ENCODE measurements at regions not wholly inside any gene's neighbourhood (a gene's known extent, or its start where the extent isn't known, plus 50 kb on each side); places are given as distances from the start of the nearest gene placed in this dataset.
"Not testable (repeated sequence)": the region's sequence is repeated elsewhere in the genome, so short reads cannot be mapped to it uniquely, and the experiment has no call there.

DNA sequence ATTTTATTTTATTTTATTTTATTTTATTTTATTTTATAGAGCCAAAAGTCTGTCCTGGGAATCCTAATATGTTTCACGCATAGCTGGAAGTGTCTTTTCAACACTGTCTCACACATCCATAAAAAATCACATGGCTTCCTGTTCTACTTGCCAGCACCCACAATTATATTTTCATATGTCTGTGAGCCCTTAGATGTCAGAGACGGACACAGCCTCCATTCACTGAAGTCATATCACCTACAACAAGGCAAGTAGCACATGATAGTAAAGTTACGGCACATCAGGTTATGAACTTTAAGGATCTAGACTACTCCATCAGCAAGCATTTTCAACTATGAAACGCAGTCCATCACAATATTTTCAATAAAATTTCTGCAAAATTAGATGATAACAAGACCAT lies 168.4 kb downstream of the ZIC4 start:
- DNase-seq: no peak

DNA sequence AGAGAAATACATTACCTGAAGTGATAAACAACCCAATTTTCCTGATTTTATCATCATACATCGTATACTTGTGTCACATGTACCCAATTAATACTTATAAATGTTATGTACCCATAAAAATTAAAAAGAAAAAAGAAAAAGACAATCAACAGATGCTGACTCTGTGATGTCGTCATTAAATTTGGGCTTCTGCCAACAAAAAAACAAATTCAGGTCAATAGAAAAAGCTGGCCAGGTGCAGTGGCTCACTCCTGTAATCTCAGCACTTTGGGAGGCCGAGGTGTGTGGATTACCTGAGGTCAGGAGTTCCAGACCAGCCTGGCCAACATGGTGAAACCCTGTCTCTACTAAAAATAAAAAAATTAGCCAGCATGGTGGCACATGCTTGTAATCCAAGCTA lies 174.4 kb downstream of the ZIC4 start:
- not testable (repeated sequence) for DNase-seq

DNA sequence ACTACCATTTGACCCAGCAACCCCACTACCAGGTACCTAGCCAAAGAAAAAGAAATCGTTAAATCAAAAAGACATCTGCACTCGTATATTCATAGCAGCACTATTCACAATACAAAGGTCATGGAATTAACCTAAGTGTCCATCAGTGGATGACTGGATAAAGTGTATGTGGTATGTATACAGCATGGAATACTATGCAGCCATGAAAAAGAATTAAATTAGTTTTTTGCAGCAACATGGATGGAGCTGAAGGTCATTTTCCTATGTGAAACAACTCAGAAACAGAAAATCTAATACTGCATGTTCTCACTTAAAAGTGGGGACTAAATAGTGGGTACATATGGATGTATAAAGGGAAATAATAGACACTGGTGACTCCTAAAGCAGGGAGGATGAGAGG lies 175.2 kb downstream of the ZIC4 start:
- DNase-seq: no peak

DNA sequence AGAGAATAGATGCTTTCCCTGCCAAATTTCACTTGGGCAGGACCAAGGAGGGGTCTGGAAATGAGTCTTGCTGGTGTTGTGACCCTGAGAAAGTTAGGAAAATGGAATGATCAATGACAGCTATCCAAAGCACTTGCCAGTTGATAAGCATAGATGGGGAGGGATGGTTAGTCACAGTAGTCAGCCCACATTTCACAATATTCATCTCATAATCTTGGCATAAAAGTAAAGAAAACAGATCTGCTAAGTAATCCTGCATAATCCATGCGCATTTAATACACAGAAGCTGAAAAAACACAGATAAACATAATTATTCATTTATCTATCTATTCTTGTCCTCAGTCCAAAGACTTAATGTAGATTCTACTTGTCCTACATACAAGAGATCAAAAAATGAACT lies 184.1 kb downstream of the ZIC4 start:
- DNase-seq: no peak

DNA sequence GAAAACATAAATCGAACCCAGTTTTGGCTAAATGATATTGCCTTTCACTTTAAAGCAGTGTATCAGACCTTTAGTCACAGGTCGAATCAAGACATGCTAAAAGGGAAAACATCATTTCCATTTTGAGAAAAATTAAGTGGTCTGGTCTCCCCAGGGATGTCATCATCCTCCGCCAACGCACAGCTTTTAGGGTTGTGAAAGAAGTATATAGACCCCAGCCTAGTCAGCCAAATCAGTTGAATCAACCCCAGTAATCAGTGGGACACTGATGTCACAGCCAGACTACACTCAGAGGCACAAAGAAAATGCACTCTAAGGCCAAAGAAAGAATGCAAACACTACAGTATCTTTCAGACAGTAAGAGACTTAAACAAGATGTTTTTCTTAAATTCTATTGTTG lies 187.4 kb downstream of the ZIC4 start:
- DNase-seq: no peak

DNA sequence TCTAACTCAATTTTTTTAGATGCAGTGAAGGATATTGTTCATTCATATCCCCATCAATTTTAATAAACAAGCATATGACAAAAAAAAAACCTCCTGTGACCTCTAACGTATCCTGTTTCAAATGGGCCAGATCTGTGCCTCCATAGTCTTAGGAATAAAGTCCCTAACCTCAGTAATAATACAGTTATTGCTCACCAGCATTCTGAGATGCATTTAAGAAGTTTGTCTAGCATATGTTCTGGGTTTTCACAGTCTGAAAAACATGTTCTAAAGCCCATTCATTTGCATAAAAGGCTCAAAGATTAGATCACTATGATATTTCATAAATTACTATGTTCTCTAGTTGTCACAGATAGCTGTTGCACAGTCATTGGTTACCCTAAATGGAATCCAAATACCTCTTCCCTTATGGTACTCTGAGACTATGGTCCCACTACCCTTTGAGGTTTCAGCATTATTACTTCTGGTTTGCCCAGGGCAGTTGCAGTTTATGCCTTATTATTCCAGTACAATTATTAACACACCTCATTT lies 190.1 kb downstream of the ZIC4 start:
- no peak for DNase-seq

DNA sequence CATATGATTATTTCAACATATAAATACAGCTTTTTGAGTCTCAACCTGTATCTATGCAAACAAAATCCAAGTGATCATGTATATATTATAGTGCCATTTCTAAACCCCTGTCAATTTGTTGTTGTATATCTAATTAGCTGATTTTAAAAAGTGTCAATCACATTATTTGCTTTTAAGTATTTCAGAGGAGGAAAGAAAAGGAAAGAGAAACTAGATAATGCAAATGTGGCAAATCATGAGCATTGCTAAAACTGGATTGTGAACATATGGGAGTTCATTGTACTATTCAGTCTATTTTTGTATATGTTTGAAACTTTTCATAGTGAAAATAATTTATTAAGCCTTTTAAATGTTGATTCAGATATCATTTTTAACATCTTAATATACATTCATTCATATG lies 190.7 kb downstream of the ZIC4 start:
- DNase-seq: no peak

DNA sequence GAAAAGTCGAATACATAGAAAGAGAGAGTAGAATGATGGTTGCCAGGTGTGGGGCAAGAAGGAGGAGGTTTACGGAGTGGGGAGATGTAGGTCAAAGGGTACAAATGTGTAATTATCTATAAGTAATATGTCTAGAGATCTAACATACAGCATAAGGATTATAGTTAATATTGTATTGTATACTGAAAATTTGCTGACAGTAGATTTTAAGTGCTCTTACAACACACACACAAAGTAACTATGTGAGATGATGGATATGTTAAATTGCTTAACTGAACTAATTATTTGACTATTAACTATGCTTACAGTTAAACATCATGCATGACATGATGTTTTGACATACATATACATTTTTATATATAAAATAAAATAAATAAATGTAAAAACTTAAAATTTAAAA lies 192.7 kb downstream of the ZIC4 start:
- no peak for DNase-seq

DNA sequence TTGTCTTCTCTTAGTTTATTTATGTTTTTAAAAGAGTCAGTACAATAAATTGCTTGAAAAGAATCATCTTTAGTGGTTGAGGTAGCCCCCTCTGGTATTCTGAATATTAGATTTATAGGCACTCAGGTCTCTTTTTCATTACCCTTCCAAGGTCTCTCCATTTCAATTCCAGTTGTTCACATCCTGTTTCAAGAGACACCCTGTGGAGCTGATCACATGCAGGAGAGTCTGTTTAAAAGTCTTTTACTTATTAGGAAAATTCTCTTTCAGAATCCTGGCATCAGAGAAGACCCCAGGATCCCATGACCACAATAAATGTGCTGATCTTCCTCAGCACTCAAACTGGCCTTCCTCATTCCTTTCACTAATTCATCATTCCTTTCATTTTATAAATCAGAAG lies 195.7 kb downstream of the ZIC4 start:
- no peak for DNase-seq

DNA sequence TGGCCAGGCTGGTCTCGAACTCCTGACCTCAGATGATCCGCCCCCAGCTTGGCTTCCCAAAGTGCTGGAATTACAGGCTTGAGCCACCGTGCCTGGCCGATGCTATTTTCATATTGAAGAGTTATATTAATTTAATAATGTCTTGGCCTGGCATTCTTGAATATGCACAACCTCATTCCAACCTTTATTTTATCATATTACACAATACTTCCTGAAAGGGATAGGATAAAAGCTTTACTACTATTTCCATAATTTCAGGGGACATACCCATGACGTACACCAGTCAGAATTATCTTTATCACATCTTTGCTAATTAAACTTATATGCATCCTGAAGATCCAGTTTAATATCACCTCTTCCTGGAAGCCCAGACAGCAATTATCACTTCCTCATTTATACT lies 205.3 kb downstream of the ZIC4 start:
- no peak for DNase-seq

DNA sequence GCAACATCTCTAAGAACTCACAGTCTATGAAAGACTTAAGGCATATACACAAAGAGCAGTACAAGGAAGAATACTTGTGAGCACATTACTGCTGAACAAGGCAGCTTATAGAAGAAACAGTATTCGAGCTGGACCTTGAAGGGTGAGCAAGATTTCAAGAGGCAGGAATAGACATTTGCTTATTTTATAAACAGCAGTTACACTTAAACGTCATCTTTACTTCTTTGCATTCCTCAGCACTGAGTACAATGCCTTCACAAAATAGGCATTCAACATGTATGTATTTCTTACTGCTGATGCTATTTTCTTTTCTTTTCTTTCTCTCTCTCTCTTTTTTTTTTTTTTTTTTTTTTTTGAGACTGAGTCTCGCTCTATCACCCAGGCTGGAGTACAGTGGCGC lies 205.8 kb downstream of the ZIC4 start:
- no peak for DNase-seq

DNA sequence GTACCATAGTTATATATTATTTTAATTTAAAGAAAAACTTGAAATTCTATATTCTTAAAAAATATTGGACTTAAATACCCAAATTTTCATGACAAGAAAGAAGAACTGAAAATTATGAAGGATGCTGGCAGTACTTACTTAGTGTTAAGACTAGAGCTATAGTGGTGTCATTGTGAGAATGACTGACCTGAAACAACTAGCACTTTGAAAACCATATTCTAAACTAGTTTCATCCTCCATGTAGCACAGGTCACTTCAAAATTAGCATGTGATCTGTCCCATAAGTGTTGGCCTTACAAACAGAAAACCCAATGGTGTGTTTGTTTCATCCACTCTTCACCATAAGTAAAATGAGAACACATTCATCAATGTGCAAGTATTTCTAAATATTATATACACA lies 208.6 kb downstream of the ZIC4 start:
- no peak for DNase-seq

DNA sequence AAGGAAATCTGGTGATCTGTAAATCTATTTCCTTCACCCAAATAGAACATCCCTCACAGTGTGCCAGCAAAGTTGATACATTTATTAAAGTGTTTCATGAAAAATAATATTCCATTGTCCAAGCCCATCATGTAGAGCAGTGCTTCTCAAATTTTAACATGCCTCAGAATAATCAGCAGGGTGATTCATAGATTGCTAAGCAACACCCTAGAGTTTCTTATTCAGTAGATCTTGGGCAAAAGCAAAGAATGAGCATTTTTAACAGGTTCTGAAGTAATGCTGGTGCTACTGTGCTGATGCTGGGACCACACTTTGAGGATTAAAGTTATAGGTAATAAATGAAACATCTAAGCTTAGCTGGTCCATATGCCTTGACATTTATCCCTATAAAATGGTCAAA lies 210.5 kb downstream of the ZIC4 start:
- DNase-seq: no peak

DNA sequence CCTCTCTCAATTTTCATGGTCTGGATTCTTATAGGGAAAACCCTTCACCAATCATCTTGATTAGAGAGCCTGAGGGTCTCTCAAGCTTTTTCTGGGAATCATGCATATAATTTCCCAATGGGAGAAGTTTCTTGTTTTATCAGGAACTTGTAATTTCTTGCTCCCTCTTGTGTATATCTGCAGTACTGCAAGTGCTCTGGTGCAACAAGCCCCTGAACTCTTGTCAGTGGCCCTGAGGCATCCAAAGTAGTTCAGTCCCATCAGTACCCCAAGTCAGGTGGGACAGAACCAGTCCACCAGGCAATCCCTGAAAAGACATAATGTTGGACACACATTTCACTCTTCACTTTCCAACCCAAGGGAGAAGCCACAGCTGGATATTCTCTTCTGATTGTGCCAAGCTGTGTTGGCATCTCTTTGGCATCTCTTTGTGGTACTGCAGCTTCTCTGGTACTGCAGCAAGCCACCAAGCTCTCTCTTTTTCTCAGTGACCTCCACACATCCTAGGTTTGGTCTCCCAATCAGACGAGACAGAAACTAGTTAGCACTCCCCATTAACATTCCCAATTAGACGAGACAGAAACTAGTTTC lies 214.5 kb downstream of the ZIC4 start:
- peak; percentile 2 to 41 for DNase-seq

DNA sequence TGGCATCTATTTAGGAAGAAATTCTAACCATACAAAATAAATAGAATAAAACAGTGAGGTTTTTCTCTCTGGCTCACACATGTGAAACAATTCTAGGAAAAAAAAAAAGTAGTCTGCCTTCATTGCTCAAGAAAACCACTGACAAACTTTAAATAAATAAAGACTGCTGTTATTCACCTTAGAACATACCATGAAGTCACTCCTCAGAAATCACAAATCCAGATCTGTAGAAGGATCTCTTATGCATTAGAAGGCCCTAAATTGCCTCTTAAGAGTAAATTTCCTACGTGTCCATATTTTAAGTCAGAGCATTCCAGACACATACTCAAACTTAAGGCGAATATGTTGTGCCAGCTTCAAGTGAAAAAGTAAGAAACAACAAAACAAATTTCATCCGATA lies 217.3 kb downstream of the ZIC4 start:
- DNase-seq: no peak

DNA sequence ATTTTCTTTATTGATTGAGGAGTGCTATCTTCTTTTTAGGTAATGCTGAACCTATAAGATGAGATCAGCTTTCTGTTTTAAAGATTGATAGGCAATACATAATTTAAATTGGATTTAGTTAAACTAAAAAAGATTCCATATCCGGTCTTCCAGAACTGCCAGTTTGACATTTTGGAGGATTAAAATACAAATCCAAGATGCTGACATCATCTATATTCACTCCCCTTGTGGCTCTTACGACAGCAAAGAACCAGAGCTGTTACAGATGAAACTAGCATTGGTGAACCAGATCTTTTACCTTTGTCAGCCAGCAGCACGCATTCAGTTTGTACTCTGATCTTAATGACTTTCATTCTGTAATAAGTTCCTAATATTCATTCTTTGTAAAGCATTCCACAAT lies 218.7 kb downstream of the ZIC4 start:
- DNase-seq: no peak

DNA sequence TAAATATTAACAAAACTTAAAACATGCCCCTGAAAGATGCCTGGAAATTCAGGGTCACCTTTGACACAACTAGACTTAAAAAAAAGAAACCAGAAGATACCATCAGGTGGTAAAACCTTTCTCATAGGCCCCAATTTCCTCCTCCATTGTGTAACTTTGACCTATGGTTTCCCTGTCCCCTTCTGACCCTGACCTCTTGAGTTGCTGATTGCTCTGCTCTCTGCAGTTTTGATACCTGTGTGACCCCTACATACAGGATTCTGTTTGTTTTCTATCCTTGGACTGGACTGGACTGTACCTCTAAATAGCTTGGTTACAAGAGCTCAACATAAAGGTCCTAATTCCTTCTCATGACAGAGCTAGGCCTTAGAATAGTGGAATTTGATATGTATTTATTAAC lies 220.6 kb downstream of the ZIC4 start:
- DNase-seq: no peak

DNA sequence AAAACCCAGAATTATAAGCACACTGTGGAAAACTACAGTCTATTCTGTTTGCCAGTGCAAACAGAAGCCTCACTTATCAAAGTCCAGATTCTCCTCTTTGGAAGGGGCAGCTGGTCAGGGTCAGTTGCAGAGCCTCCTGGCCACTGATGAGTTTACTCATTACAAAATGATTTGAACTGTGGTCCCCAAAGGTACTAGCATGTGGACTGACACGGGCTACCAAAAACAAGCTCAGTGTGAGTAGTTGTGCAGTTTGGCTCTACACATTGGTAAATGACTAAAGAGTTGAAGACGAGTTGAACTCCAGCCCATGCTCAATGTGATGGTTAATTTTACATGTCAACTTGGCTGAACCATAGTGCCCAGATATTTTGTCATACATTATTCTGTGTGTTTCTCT lies 221.5 kb downstream of the ZIC4 start:
- DNase-seq: no peak

DNA sequence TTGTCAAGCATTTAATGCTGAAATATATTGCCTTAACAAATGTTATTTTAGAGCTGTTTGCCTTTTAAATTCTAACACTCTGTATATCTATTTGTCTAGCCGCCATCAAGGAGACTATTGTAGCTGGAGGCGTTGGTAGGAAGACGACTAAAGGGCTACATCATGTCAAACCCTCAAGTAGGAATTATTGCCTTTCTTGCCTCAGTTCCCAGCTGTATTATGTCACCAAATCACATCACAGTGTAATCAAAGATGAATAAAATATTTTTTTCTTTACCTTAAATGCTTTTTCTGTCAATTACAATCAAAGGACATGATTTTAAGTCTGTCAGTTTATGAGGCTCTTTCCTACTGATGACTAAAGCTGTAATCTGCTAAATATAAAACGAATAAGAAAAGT lies 233.1 kb downstream of the ZIC4 start:
- no peak for DNase-seq

DNA sequence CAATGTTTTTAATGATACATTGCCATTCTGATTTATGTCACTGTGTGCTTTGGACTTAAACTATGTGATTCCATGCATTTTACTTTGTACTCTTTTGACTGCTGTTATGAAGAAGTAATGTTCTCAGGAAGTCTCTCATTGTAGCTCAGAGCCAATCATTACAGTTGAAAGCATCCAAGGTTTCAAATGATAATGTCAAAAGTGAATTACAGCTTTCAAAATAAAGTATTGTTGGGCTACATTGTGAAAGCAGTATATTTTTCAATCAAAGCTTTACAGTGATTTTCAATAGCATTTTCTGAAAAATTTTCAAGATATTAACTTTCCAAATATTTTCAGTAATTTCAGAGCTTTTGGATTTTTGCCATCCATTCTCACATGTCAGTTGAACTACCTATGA lies 243.6 kb downstream of the ZIC4 start:
- DNase-seq: no peak

DNA sequence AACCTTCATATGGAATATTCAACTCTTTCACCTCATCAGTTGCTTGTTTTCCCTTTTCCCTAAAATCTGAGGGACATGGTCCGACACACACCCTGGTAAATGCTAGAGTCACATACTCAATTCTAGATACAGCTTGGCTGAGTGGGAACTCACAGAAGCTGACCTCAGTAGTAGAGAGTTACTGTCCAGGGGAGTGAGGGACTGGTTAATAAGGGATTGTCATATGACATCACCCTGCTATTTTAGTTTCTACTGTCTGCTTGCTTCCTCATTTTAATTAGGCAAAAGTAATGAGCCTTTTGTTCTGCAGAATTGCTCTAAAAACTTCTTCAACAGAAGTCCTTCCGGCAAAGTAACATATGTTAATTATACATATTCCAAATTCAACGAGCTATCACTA lies 244.5 kb downstream of the ZIC4 start:
- no peak for DNase-seq

DNA sequence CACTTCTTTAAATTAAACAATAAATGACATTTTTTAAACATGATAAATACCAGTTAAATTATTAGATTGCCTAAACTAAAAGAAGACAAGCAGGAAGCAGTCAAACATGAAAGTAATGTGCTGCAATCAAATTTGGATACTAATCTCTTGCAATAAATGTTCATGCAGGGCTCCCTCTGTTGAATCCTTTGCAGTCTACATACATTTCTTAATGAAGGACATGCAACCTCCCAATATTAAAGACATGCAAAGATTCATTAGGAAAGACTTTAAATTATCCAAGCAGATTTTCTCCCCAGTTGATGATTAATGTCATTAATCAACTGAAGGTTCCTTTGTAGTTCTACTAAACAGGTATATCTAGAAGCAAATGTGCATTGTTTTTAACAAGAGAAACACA lies 245.4 kb downstream of the ZIC4 start:
- DNase-seq: no peak

DNA sequence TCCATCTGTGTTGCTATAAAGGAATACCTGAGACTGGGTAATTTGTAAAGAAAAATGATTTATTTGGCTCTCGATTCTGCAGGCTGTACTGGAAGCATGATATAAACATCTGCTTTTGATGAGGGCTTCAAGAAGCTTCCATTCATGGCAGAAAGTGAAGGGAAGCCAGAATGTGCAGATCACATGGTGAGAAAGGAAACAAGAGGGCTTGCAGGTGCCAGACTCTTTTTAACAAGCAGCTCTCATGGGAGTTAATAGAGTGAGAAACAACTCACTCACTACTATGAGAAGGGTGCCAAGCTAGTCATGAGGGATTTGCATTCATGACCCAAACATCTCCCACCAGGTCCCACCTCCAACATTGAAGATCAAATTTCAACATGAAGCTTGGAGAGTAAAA lies 247.2 kb downstream of the ZIC4 start:
- DNase-seq: no peak

DNA sequence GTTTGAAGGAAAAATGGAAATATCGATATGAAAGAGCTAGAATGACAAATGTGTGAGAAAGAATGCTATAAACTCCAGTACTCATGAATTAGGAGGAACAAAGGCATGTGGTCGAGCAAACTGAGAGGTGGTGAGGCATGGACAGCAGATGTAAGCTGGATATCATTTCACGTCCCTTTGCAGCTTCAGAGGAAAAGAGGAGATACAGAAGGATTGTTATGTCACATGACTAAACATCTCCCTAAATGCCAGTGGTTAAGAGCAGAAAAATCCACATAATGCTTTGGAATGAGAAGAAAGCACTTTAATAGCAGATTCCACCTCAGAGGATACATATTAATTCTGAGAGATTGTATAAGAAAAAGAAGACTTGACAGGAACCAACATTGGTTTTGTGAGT lies 248.7 kb downstream of the ZIC4 start:
- DNase-seq: no peak

DNA sequence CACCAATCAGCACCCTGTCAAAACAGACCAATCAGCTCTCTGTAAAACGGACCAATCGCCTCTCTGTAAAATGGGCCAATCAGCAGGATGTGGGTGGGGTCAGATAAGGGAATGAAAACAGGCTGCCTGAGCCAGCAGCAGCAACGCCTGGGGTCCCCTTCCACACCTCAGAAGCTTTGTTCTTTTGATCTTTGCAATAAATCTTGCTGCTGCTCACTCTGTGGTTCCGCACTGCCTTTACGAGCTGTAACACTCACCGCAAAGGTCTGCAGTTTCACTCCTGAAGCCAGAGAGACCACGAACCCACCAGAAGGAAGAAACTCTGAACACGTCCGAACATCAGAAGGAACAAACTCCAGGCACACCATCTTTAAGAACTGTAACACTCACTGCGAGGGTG lies 251.4 kb downstream of the ZIC4 start:
- DNase-seq: not testable (repeated sequence)
